ENCODE measurements at regions not wholly inside any gene's neighbourhood (a gene's known extent, or its start where the extent isn't known, plus 50 kb on each side); places are given as distances from the start of the nearest gene placed in this dataset.

- Histone ChIP-seq H3K4me1 (ENCODE audit: control insufficient read depth in 4 of 4, insufficient read depth in 4 of 4, low read length in 3 of 4) (no peaks in the 10 kb centered on the region), H3K27ac (ENCODE audit: low read depth in 1 of 2, low read length in 2 of 2) (no peak overlapping the region), H3K9ac (ENCODE audit: low read depth in 1 of 2, low read length in 2 of 2) (no peak overlapping the region), H3K36me3 (ENCODE audit: control insufficient read depth in 4 of 4, insufficient read depth in 3 of 4, low read depth in 1 of 4, low read length in 3 of 4) (no peaks in the 10 kb centered on the region), H3K9me3 (ENCODE audit: control insufficient read depth in 4 of 4, low read length in 3 of 4) (no peaks in the 10 kb centered on the region), H3K27me3 (ENCODE audit: control insufficient read depth in 4 of 4, insufficient read depth in 4 of 4, low read length in 3 of 4) (peaks cover 0 to 8% (median 0%) of the 10 kb centered on the region in 4 donors), H3K4me3 (ENCODE audit: low read depth in 1 of 3, low read length in 3 of 3) (no peak overlapping the region)
- TF ChIP-seq YY1 (IDR thresholded peaks at IDR 0.05) (no peak), HNF4A (conservative IDR thresholded peaks at IDR 0.05) (no peak)
- TF ChIP-seq, protein P1, sequence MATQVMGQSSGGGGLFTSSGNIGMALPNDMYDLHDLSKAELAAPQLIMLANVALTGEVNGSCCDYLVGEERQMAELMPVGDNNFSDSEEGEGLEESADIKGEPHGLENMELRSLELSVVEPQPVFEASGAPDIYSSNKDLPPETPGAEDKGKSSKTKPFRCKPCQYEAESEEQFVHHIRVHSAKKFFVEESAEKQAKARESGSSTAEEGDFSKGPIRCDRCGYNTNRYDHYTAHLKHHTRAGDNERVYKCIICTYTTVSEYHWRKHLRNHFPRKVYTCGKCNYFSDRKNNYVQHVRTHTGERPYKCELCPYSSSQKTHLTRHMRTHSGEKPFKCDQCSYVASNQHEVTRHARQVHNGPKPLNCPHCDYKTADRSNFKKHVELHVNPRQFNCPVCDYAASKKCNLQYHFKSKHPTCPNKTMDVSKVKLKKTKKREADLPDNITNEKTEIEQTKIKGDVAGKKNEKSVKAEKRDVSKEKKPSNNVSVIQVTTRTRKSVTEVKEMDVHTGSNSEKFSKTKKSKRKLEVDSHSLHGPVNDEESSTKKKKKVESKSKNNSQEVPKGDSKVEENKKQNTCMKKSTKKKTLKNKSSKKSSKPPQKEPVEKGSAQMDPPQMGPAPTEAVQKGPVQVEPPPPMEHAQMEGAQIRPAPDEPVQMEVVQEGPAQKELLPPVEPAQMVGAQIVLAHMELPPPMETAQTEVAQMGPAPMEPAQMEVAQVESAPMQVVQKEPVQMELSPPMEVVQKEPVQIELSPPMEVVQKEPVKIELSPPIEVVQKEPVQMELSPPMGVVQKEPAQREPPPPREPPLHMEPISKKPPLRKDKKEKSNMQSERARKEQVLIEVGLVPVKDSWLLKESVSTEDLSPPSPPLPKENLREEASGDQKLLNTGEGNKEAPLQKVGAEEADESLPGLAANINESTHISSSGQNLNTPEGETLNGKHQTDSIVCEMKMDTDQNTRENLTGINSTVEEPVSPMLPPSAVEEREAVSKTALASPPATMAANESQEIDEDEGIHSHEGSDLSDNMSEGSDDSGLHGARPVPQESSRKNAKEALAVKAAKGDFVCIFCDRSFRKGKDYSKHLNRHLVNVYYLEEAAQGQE (IDR thresholded peaks at IDR 0.05): no peak
- WGBS: 37% methylated on average over 3 of the region's 3 CpGs
- no peak for DNase-seq (ENCODE audit: low spot score)
These were observed 244.2 kb downstream of the KCNS3 start for GRCh38 chr2:18122544-18123210.

GRCh38 chr2:18119883-18120282 lies 241.4 kb downstream of the KCNS3 start:
- H3K27me3 ChIP-seq (ENCODE audit: control insufficient read depth in 4 of 4, insufficient read depth in 4 of 4, low read length in 3 of 4): peaks cover 0 to 8% (median 0%) of the 10 kb centered on the region in 4 donors
- DNase-seq (ENCODE audit: low spot score): no peak
- H3K4me3 ChIP-seq (ENCODE audit: low read depth in 1 of 3, low read length in 3 of 3): no peak overlapping the region
- 78% methylated on average over 3 of the region's 3 CpGs for WGBS
- TF ChIP-seq RXRA (IDR thresholded peaks at IDR 0.05): no peak
- no peak for TF ChIP-seq SP1 (IDR thresholded peaks at IDR 0.05)
- no peak for TF ChIP-seq CTCF (IDR thresholded peaks at IDR 0.05; ENCODE audit: low read depth, low read length, missing input control)
- TF ChIP-seq YY1 (IDR thresholded peaks at IDR 0.05): no peak
- no peak for TF ChIP-seq GABPA (IDR thresholded peaks at IDR 0.05 in 1 of 2, conservative IDR thresholded peaks at IDR 0.05 in 1 of 2)
- TF ChIP-seq ZBTB33 (IDR thresholded peaks at IDR 0.05): no peak
- no peak for TF ChIP-seq EGR1 (IDR thresholded peaks at IDR 0.05; ENCODE audit: low read depth in 2 of 2)
- TF ChIP-seq, protein P2, sequence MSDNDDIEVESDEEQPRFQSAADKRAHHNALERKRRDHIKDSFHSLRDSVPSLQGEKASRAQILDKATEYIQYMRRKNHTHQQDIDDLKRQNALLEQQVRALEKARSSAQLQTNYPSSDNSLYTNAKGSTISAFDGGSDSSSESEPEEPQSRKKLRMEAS (IDR thresholded peaks at IDR 0.05): no peak
- TF ChIP-seq FOXA2 (IDR thresholded peaks at IDR 0.05): no peak
- no peak for TF ChIP-seq RAD21 (IDR thresholded peaks at IDR 0.05)
- TF ChIP-seq, protein P3, sequence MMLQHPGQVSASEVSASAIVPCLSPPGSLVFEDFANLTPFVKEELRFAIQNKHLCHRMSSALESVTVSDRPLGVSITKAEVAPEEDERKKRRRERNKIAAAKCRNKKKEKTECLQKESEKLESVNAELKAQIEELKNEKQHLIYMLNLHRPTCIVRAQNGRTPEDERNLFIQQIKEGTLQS (IDR thresholded peaks at IDR 0.05): no peak
- TF ChIP-seq TAF1 (conservative IDR thresholded peaks at IDR 0.05): no peak
- no peak for TF ChIP-seq FOXA1 (IDR thresholded peaks at IDR 0.05)
- no peak for TF ChIP-seq JUND (IDR thresholded peaks at IDR 0.05)
- no peak for TF ChIP-seq HNF4A (conservative IDR thresholded peaks at IDR 0.05)
- TF ChIP-seq, protein P1 (IDR thresholded peaks at IDR 0.05): no peak
- TF ChIP-seq HNF4G (IDR thresholded peaks at IDR 0.05): no peak
- TF ChIP-seq NR2F2 (IDR thresholded peaks at IDR 0.05): no peak
- H3K4me1 ChIP-seq (ENCODE audit: control insufficient read depth in 4 of 4, insufficient read depth in 4 of 4, low read length in 3 of 4): no peaks in the 10 kb centered on the region
- no peak overlapping the region for H3K9ac ChIP-seq (ENCODE audit: low read depth in 1 of 2, low read length in 2 of 2)
- H3K36me3 ChIP-seq (ENCODE audit: control insufficient read depth in 4 of 4, insufficient read depth in 3 of 4, low read depth in 1 of 4, low read length in 3 of 4): no peaks in the 10 kb centered on the region
- H3K27ac ChIP-seq (ENCODE audit: low read depth in 1 of 2, low read length in 2 of 2): no peak overlapping the region
- H3K9me3 ChIP-seq (ENCODE audit: control insufficient read depth in 4 of 4, low read length in 3 of 4): no peaks in the 10 kb centered on the region

Data from liver (tissue), 8 donors.